Neural crest cell (in vitro differentiated cells): ENCODE measurements at regions not wholly inside any gene's neighbourhood (a gene's known extent, or its start where the extent isn't known, plus 50 kb on each side); places are given as distances from the start of the nearest gene placed in this dataset.

Experiments used
- DNase-seq: peaks from one replicate; pipeline ENCODE4 v3.0.0; 2021; ENCODE audit warnings: low read depth, mixed read lengths, low spot score
- H3K27ac Mint-ChIP-seq: one replicate; pipeline ENCODE4 v1.8.0; 2021; ENCODE audit warnings: mild to moderate bottlenecking, mixed read lengths; ENCODE audit not compliant: unreplicated experiment
- H3K27me3 Mint-ChIP-seq: 2 replicates; pipeline ENCODE4 v1.8.0; 2021; ENCODE audit warnings: low read depth, mild to moderate bottlenecking, mixed read lengths
- H3K36me3 Mint-ChIP-seq: 2 replicates; pipeline ENCODE4 v1.8.0; 2021; ENCODE audit warnings: low read depth, mild to moderate bottlenecking, mixed read lengths
- H3K4me1 Mint-ChIP-seq: 2 replicates; pipeline ENCODE4 v1.8.0; 2021; ENCODE audit warnings: mixed read lengths
- H3K4me3 Mint-ChIP-seq: one replicate; pipeline ENCODE4 v1.8.0; 2021; ENCODE audit warnings: mild to moderate bottlenecking, mixed read lengths
- H3K9me3 Mint-ChIP-seq: 2 replicates; pipeline ENCODE4 v1.8.0; 2021; ENCODE audit warnings: mixed read lengths
- TF ChIP-seq, protein P1 (sequence below): fragments of 200-600 bp; sonication (generic); conservative IDR thresholded peaks from 2 replicates; pipeline ENCODE4 v1.5.0; 2021; ENCODE audit warnings: antibody characterized with exemption, mild to moderate bottlenecking

- peaks cover 9% of the 10 kb centered on the region for H3K9me3 Mint-ChIP-seq
- H3K4me3 Mint-ChIP-seq, result no peak overlapping the region
- no peak for DNase-seq
Observed at GRCh38 chr7:53984776-53985175, 557.4 kb upstream of the VSTM2A start.

GRCh38 chr7:53988376-53988775 is 553.8 kb upstream of the VSTM2A start:
- H3K9me3 Mint-ChIP-seq, result peaks cover 3% of the 10 kb centered on the region
- TF ChIP-seq, protein P1, sequence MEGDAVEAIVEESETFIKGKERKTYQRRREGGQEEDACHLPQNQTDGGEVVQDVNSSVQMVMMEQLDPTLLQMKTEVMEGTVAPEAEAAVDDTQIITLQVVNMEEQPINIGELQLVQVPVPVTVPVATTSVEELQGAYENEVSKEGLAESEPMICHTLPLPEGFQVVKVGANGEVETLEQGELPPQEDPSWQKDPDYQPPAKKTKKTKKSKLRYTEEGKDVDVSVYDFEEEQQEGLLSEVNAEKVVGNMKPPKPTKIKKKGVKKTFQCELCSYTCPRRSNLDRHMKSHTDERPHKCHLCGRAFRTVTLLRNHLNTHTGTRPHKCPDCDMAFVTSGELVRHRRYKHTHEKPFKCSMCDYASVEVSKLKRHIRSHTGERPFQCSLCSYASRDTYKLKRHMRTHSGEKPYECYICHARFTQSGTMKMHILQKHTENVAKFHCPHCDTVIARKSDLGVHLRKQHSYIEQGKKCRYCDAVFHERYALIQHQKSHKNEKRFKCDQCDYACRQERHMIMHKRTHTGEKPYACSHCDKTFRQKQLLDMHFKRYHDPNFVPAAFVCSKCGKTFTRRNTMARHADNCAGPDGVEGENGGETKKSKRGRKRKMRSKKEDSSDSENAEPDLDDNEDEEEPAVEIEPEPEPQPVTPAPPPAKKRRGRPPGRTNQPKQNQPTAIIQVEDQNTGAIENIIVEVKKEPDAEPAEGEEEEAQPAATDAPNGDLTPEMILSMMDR, result no peak
- no peaks in the 10 kb centered on the region for H3K36me3 Mint-ChIP-seq
- no peak overlapping the region for H3K4me3 Mint-ChIP-seq
- H3K27me3 Mint-ChIP-seq, result no peaks in the 10 kb centered on the region
- no peak overlapping the region for H3K27ac Mint-ChIP-seq
- no peak for DNase-seq
- H3K4me1 Mint-ChIP-seq, result peaks cover 8% of the 10 kb centered on the region

More at GRCh38 chr7:53984776-53985175, 557.4 kb upstream of the VSTM2A start:
- TF ChIP-seq, protein P1, result no peak
- Mint-ChIP-seq H3K27me3 (no peaks in the 10 kb centered on the region), H3K4me1 (peaks cover 8% of the 10 kb centered on the region), H3K36me3 (no peaks in the 10 kb centered on the region), H3K27ac (no peak overlapping the region)

DNA sequence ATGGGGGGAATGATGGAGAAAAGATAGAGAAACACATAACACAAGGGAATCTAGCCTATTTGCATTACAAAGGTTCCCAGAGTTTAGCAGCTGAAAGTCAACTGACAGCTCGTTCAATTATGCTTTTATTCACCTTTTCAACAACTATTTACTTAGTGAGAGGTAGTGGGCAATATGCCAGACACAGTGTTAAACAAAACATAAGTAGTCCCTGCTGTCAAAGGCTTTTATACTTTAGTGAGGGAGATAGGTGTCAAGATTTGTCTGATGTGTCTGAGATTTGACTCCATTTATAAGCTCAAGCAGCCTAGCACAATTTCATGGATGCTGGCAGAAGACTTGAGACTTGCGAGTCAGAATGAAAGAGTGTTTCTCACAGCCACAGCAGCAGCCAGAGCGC is 549.0 kb upstream of the VSTM2A start:
- no peak for DNase-seq
- Mint-ChIP-seq H3K27ac (no peak overlapping the region), H3K9me3 (no peaks in the 10 kb centered on the region), H3K27me3 (no peaks in the 10 kb centered on the region), H3K36me3 (no peaks in the 10 kb centered on the region), H3K4me3 (no peak overlapping the region), H3K4me1 (peaks cover 7% of the 10 kb centered on the region)
- TF ChIP-seq, protein P1, result no peak

DNA sequence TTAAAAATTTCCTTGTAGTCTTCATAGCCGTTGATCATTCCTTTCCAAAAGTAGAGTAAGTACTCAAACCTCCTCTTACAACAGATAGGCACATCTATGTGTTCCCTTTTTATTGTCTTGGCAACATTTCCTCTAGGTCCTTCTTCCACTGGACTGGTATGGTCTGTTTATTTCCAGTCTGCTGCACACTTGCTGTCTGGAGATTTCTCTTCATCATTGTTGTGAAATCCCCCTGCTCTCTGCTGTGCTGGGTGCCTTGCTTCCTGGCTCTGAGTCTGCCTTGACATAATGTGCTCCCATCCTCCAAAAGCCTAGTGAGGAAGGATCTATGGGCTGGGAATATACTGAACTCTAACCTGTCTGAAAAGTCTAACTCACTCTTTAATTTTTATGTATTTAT is 545.3 kb upstream of the VSTM2A start:
- DNase-seq, result no peak
- Mint-ChIP-seq H3K36me3 (no peaks in the 10 kb centered on the region), H3K4me3 (no peak overlapping the region), H3K27me3 (no peaks in the 10 kb centered on the region), H3K9me3 (no peaks in the 10 kb centered on the region), H3K4me1 (peaks cover 7% of the 10 kb centered on the region), H3K27ac (no peak overlapping the region)
- TF ChIP-seq, protein P1, result no peak

DNA sequence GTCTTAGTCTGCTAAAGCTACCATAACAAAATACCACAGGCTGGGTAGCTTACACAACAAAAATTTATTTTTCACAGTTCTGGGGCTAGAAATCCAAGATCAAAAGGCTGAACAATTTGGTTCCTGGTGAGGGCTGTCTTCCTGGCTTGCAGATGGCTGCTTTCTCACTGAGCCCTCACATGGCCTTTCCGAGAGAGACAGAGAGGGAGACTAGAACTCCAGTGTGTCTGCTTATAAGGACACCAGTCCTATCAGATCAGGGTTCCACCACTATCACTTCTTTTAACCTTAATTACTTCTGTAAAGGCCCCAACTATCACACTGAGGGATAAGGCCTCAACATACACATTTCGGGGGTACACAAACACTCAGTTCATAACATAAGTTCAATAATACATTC is 527.4 kb upstream of the VSTM2A start:
- Mint-ChIP-seq H3K27ac (no peak overlapping the region), H3K36me3 (no peaks in the 10 kb centered on the region), H3K4me3 (no peak overlapping the region), H3K9me3 (peaks cover 5% of the 10 kb centered on the region), H3K27me3 (no peaks in the 10 kb centered on the region), H3K4me1 (no peaks in the 10 kb centered on the region)
- TF ChIP-seq, protein P1, result no peak
- DNase-seq, result no peak

- no peak overlapping the region for H3K27ac Mint-ChIP-seq
- no peak overlapping the region for H3K4me3 Mint-ChIP-seq
- TF ChIP-seq, protein P1, result no peak
- no peaks in the 10 kb centered on the region for H3K27me3 Mint-ChIP-seq
- no peak for DNase-seq
- H3K4me1 Mint-ChIP-seq, result no peaks in the 10 kb centered on the region
- no peaks in the 10 kb centered on the region for H3K36me3 Mint-ChIP-seq
- H3K9me3 Mint-ChIP-seq, result peaks cover 5% of the 10 kb centered on the region
Observed at GRCh38 chr7:54015251-54015650, 526.9 kb upstream of the VSTM2A start.
